IMR-90 (cell line): ENCODE measurements at regions not wholly inside any gene's neighbourhood (a gene's known extent, or its start where the extent isn't known, plus 50 kb on each side); places are given as distances from the start of the nearest gene placed in this dataset.

ENCODE experiments used
- ATAC-seq: fragments of 200-7000 bp; cut with Tn5 transposase; 2 replicates; pipeline ENCODE4 v1.9.1; 2020; ENCODE audit warnings: low read depth, mild to moderate bottlenecking, moderate library complexity
- BruUV-seq: library from RNA; stranded (reverse); fragments of 400-500 nt; replicated peaks from 2 replicates; lab custom pipeline; 2021; lab: Mats Ljungman, UMichigan
- CTCF ChIA-PET: fragments of 300-600 bp; formaldehyde crosslinking; extraction: SDS; loops from one replicate; lab custom pipeline; 2021; ENCODE audit warnings: antibody characterized with exemption; lab: Yijun Ruan, JAX
- POLR2A ChIA-PET: fragments of 300-600 bp; sonication (Branson Sonifier 250); formaldehyde crosslinking; loops from one replicate; lab custom pipeline; 2022; ENCODE audit warnings: antibody characterized with exemption; ENCODE audit not compliant: unreplicated experiment; lab: Charles Lee
- DNase-seq: peaks from one replicate; pipeline ENCODE4 v3.0.0; 2013
- H2AFZ ChIP-seq: replicated peaks from 2 replicates; pipeline ENCODE3; 2013; ENCODE audit warnings: low read length, mild to moderate bottlenecking; ENCODE audit not compliant: poor library complexity
- H2AK5ac ChIP-seq: 2 replicates; pipeline ENCODE4 v1.6.1; 2013; ENCODE audit warnings: low read depth, low read length, inconsistent platforms
- H2AK9ac ChIP-seq: replicated peaks from 2 replicates; pipeline ENCODE3; 2013; ENCODE audit warnings: mild to moderate bottlenecking, low read depth, low read length, moderate library complexity; ENCODE audit not compliant: poor library complexity
- H2BK120ac ChIP-seq: 2 replicates; pipeline ENCODE4 v1.6.1; 2013; ENCODE audit warnings: low read depth, low read length, inconsistent platforms
- H2BK15ac ChIP-seq: 3 replicates; pipeline ENCODE4 v1.6.1; 2013; ENCODE audit warnings: low read depth, low read length, inconsistent platforms
- H2BK20ac ChIP-seq: 2 replicates; pipeline ENCODE4 v1.6.1; 2013; ENCODE audit warnings: low read depth, mild to moderate bottlenecking, inconsistent platforms, low read length, moderate library complexity
- H2BK5ac ChIP-seq: 2 replicates; pipeline ENCODE4 v1.6.1; 2013; ENCODE audit warnings: mild to moderate bottlenecking, low read depth, low read length, inconsistent platforms; ENCODE audit not compliant: poor library complexity, severe bottlenecking
- H3K14ac ChIP-seq: replicated peaks from 2 replicates; pipeline ENCODE4 v1.6.1; 2013; ENCODE audit warnings: low read depth, low read length, inconsistent platforms
- H3K18ac ChIP-seq: 2 replicates; pipeline ENCODE4 v1.6.1; 2013; ENCODE audit warnings: low read depth, low read length, control low read depth
- H3K23ac ChIP-seq: 2 replicates; pipeline ENCODE4 v1.6.1; 2013; ENCODE audit warnings: low read depth, low read length, inconsistent platforms
- H3K27ac ChIP-seq: 2 replicates; pipeline ENCODE4 v1.5.1; 2013; ENCODE audit warnings: mild to moderate bottlenecking, control low read depth, low read length; ENCODE audit not compliant: insufficient read depth
- H3K27me3 ChIP-seq: 2 replicates; pipeline ENCODE4 v1.6.1; 2013; ENCODE audit warnings: low read length; ENCODE audit not compliant: control insufficient read depth, insufficient read depth
- H3K36me3 ChIP-seq: 2 replicates; pipeline ENCODE4 v1.6.1; 2013; ENCODE audit warnings: low read length, mixed read lengths; ENCODE audit not compliant: control insufficient read depth, insufficient read depth
- H3K4ac ChIP-seq: 2 replicates; pipeline ENCODE4 v1.6.1; 2013; ENCODE audit warnings: low read depth, low read length, inconsistent platforms
- H3K4me1 ChIP-seq: 2 replicates; pipeline ENCODE4 v1.6.1; 2013; ENCODE audit warnings: low read length, mixed read lengths; ENCODE audit not compliant: control insufficient read depth, insufficient read depth
- H3K4me2 ChIP-seq: 2 replicates; pipeline ENCODE4 v1.6.1; 2013; ENCODE audit warnings: low read depth, mild to moderate bottlenecking, control low read depth, low read length, moderate library complexity
- H3K4me3 ChIP-seq: 2 replicates; pipeline ENCODE4 v1.5.1; 2013; ENCODE audit warnings: low read depth, mild to moderate bottlenecking, control low read depth, low read length, moderate library complexity; ENCODE audit not compliant: insufficient read depth
- H3K56ac ChIP-seq: 2 replicates; pipeline ENCODE4 v1.6.1; 2013; ENCODE audit warnings: low read length, inconsistent platforms; ENCODE audit not compliant: insufficient read depth; ENCODE audit errors: extremely low read depth
- H3K79me1 ChIP-seq, 2 experiments: 2 replicates each; pipeline ENCODE4 v1.6.1; 2013; ENCODE audit warnings: low read length in 2 of 2, inconsistent platforms in 1 of 2, low read depth in 1 of 2
- H3K9ac ChIP-seq: 2 replicates; pipeline ENCODE4 v1.6.1; 2013; ENCODE audit warnings: low read depth, low read length, control low read depth
- H3K9me1 ChIP-seq: 2 replicates; pipeline ENCODE4 v1.6.1; 2013; ENCODE audit warnings: low read length, inconsistent platforms; ENCODE audit not compliant: insufficient read depth
- H3K9me3 ChIP-seq: 2 replicates; pipeline ENCODE4 v1.6.1; 2013; ENCODE audit warnings: low read length; ENCODE audit not compliant: control insufficient read depth, insufficient read depth
- H4K20me1 ChIP-seq: 2 replicates; pipeline ENCODE4 v1.6.1; 2013; ENCODE audit warnings: low read length, inconsistent platforms; ENCODE audit not compliant: insufficient read depth
- H4K5ac ChIP-seq: 2 replicates; pipeline ENCODE4 v1.6.1; 2013; ENCODE audit warnings: mild to moderate bottlenecking, low read depth, low read length, control low read depth
- H4K8ac ChIP-seq, 2 experiments: 2 replicates each; pipeline ENCODE4 v1.6.1; 2013; ENCODE audit warnings: low read depth in 2 of 2, low read length in 2 of 2, control low read depth in 1 of 2, inconsistent platforms in 1 of 2
- H4K91ac ChIP-seq: 2 replicates; pipeline ENCODE4 v1.6.1; 2013; ENCODE audit warnings: low read depth, low read length, inconsistent platforms; ENCODE audit not compliant: insufficient read depth
- BHLHE40 ChIP-seq: fragments of 150-350 bp; IDR thresholded peaks from 2 replicates; pipeline ENCODE4 v1.6.1; 2016; ENCODE audit warnings: mild to moderate bottlenecking, low read depth, low read length
- CEBPB ChIP-seq: IDR thresholded peaks from 2 replicates; pipeline ENCODE4 v1.6.1; 2012; ENCODE audit warnings: low read depth, low read length, improper control_type of control experiment
- CHD1 ChIP-seq: IDR thresholded peaks from 2 replicates; pipeline ENCODE4 v1.6.1; 2012; ENCODE audit warnings: low read depth, low read length, improper control_type of control experiment
- ELK1 ChIP-seq: fragments of 150-350 bp; IDR thresholded peaks from 2 replicates; pipeline ENCODE4 v1.6.1; 2016; ENCODE audit warnings: low read depth, mild to moderate bottlenecking, low read length, moderate library complexity, borderline replicate concordance
- FOS ChIP-seq: fragments of 150-350 bp; IDR thresholded peaks from 2 replicates; pipeline ENCODE4 v1.6.1; 2016; ENCODE audit warnings: low read depth, low read length
- MAZ ChIP-seq: IDR thresholded peaks from 2 replicates; pipeline ENCODE4 v1.6.1; 2012; ENCODE audit warnings: low read depth, mild to moderate bottlenecking, low read length, improper control_type of control experiment, moderate library complexity, borderline replicate concordance
- MXI1 ChIP-seq: IDR thresholded peaks from 2 replicates; pipeline ENCODE4 v1.6.1; 2012; ENCODE audit warnings: low read depth, mild to moderate bottlenecking, low read length, moderate library complexity, borderline replicate concordance
- NFE2L2 ChIP-seq: fragments of 150-350 bp; IDR thresholded peaks from 2 replicates; pipeline ENCODE4 v1.6.1; 2016; ENCODE audit warnings: low read depth, mild to moderate bottlenecking, low read length
- POLR2A ChIP-seq: IDR thresholded peaks from 2 replicates; pipeline ENCODE4 v1.6.1; 2012; ENCODE audit warnings: mild to moderate bottlenecking, low read depth, low read length
- RAD21 ChIP-seq: IDR thresholded peaks from 2 replicates; pipeline ENCODE4 v1.6.1; 2012; ENCODE audit warnings: low read length, improper control_type of control experiment
- RCOR1 ChIP-seq: IDR thresholded peaks from 2 replicates; pipeline ENCODE4 v1.6.1; 2012; ENCODE audit warnings: mild to moderate bottlenecking, low read length, improper control_type of control experiment; ENCODE audit not compliant: insufficient replicate concordance
- RFX5 ChIP-seq: IDR thresholded peaks from 2 replicates; pipeline ENCODE4 v1.8.0; 2012; ENCODE audit warnings: low read depth, mild to moderate bottlenecking, low read length, moderate library complexity
- SMC3 ChIP-seq: fragments of 150-350 bp; IDR thresholded peaks from 2 replicates; pipeline ENCODE4 v1.6.1; 2016; ENCODE audit warnings: low read depth, mild to moderate bottlenecking, antibody characterized with exemption, low read length, moderate library complexity
- USF2 ChIP-seq: fragments of 150-350 bp; IDR thresholded peaks from 2 replicates; pipeline ENCODE4 v1.6.1; 2017; ENCODE audit warnings: mild to moderate bottlenecking, antibody characterized with exemption, low read length, low read depth
- dilution Hi-C: fragments of 300-500 bp; cut with HindIII; formaldehyde crosslinking; loops from one replicate; pipeline ENCODE4 v1.14.3; 2018; ENCODE audit warnings: low sequenced_read_pairs; ENCODE audit not compliant: unreplicated experiment
- in situ Hi-C: fragments of 300-500 bp; cut with MboI; formaldehyde crosslinking; loops from 3 replicates; pipeline ENCODE4 v1.14.3; 2019; ENCODE audit warnings: low sequenced_read_pairs, inconsistent platforms, mixed read lengths
- intact Hi-C: fragments of 100-400 bp; cut with micrococcal nuclease; formaldehyde crosslinking; loops from 2 replicates; pipeline ENCODE4 v1.10.0; 2022

GRCh38 chr9:106723926-106724325 is 139.0 kb upstream of the ZNF462 start:
- TF ChIP-seq CEBPB (no peak), USF2 (no peak), MAZ (no peak), BHLHE40 (no peak), RFX5 (no peak), RAD21 (no peak), FOS (no peak), SMC3 (no peak), POLR2A (no peak), RCOR1 (no peak), NFE2L2 (no peak), MXI1 (no peak), ELK1 (no peak), CHD1 (no peak)
- H3K18ac ChIP-seq = no peak overlapping the region
- no peak overlapping the region for H2AK9ac ChIP-seq
- H4K8ac ChIP-seq = no peak overlapping the region
- no peak overlapping the region for H2AK5ac ChIP-seq
- no peaks in the 10 kb centered on the region for H3K9me1 ChIP-seq
- BruUV-seq = no TSS peak
- no peak overlapping the region for H4K5ac ChIP-seq
- H3K36me3 ChIP-seq = no peaks in the 10 kb centered on the region
- ATAC-seq (no peak), DNase-seq (no peak)
- H4K20me1 ChIP-seq = no peaks in the 10 kb centered on the region
- dilution Hi-C loops = no loop called here
- no peak overlapping the region for H3K14ac ChIP-seq
- H2BK20ac ChIP-seq = no peak overlapping the region
- no peak overlapping the region for H3K4me3 ChIP-seq
- no peak overlapping the region for H2AFZ ChIP-seq
- H3K27me3 ChIP-seq = no peaks in the 10 kb centered on the region
- no peak overlapping the region for H3K27ac ChIP-seq
- no peak overlapping the region for H3K4me2 ChIP-seq
- no peak overlapping the region for H2BK15ac ChIP-seq
- H2BK5ac ChIP-seq = no peak overlapping the region
- in situ Hi-C loops = no loop called here
- H3K9me3 ChIP-seq = no peaks in the 10 kb centered on the region; the same call in 1 of the 2 replicates
- intact Hi-C loops = no loop called here
- H3K56ac ChIP-seq = no peak overlapping the region
- H3K4me1 ChIP-seq = no peaks in the 10 kb centered on the region
- no peak overlapping the region for H2BK120ac ChIP-seq
- H3K4ac ChIP-seq = no peak overlapping the region
- no peak overlapping the region for H3K9ac ChIP-seq
- ChIA-PET CTCF (no interaction called here), POLR2A (no interaction called here)
- no peaks in the 10 kb centered on the region for H3K79me1 ChIP-seq
- no peak overlapping the region for H3K23ac ChIP-seq
- H4K91ac ChIP-seq = no peak overlapping the region
